ENCODE measurements at regions not wholly inside any gene's neighbourhood (a gene's known extent, or its start where the extent isn't known, plus 50 kb on each side); places are given as distances from the start of the nearest gene placed in this dataset.

- no peak for TF ChIP-seq REST (IDR thresholded peaks at IDR 0.05; ENCODE audit: low read depth)
- no peak for TF ChIP-seq SP1 (IDR thresholded peaks at IDR 0.05; ENCODE audit: low read depth)
Observed at GRCh38 chr6:10276660-10277287, 138.1 kb downstream of the TFAP2A start (continued).

GRCh38 chr6:10276106-10276505 lies 138.8 kb downstream of the TFAP2A start:
- H3K4me3 ChIP-seq (replicated peaks in 1 of 2; ENCODE audit: low read depth in 1 of 2, low read length in 2 of 2) = no peak overlapping the region
- H3K36me3 ChIP-seq (ENCODE audit: control insufficient read depth in 1 of 2, insufficient read depth in 2 of 2, low read length in 2 of 2) = no peaks in the 10 kb centered on the region
- RAD21 ChIA-PET (ENCODE audit: low non-redundant PET in 1 of 2, low total read pairs in 2 of 2, uncharacterized antibody in 2 of 2, unreplicated experiment in 2 of 2) = no interaction called here
- H3K9me3 ChIP-seq (ENCODE audit: control insufficient read depth in 1 of 2, insufficient read depth in 1 of 2, low read depth in 1 of 2, low read length in 2 of 2) = no peaks in the 10 kb centered on the region
- no peak overlapping the region for H3K27ac ChIP-seq (ENCODE audit: low read depth, low read length)
- H3K79me2 ChIP-seq (ENCODE audit: insufficient read depth, low read length) = no peaks in the 10 kb centered on the region
- POLR2A ChIA-PET = no interaction called here
- no TSS peak for BruUV-seq (replicated peaks)
- H3K9ac ChIP-seq (ENCODE audit: low read length) = no peak overlapping the region
- H3K4me1 ChIP-seq (ENCODE audit: control insufficient read depth in 1 of 2, insufficient read depth in 2 of 2, low read length in 2 of 2) = peaks cover 0 to 4% of the 10 kb centered on the region in 2 experiments; a peak in 2 of 4 replicates
- no peak overlapping the region for H3K4me2 ChIP-seq (ENCODE audit: low read length)
- CTCF ChIA-PET = no interaction called here
- no peaks in the 10 kb centered on the region for H4K20me1 ChIP-seq (ENCODE audit: insufficient read depth)
- ATAC-seq = no peak
- H2AFZ ChIP-seq (ENCODE audit: low read depth, low read length, poor library complexity, severe bottlenecking) = no peak overlapping the region
- H3K9me2 ChIP-seq (ENCODE audit: insufficient read depth) = no peaks in the 10 kb centered on the region
- DNase-seq (ENCODE audit: low read depth, low spot score) = no peak
- TF ChIP-seq CTCF (IDR thresholded peaks at IDR 0.05 in 2 of 3, conservative IDR thresholded peaks at IDR 0.05 in 1 of 3; ENCODE audit: borderline replicate concordance in 1 of 3, insufficient read depth in 1 of 3, low read depth in 2 of 3, low read length in 2 of 3) (no peak), SIN3A (IDR thresholded peaks at IDR 0.05; ENCODE audit: low read depth) (no peak), SP1 (IDR thresholded peaks at IDR 0.05; ENCODE audit: low read depth) (no peak), EGR1 (IDR thresholded peaks at IDR 0.05; ENCODE audit: low read depth) (no peak), CEBPB (IDR thresholded peaks at IDR 0.05; ENCODE audit: low read depth) (no peak), POLR2AphosphoS5 (IDR thresholded peaks at IDR 0.05; ENCODE audit: low read depth, low read length) (no peak), TCF7L2 (IDR thresholded peaks at IDR 0.05; ENCODE audit: borderline replicate concordance, extremely low read depth, insufficient read depth, insufficient read length) (no peak), YY1 (IDR thresholded peaks at IDR 0.05; ENCODE audit: extremely low read depth, insufficient replicate concordance, low read depth, low read length) (no peak), MAX (IDR thresholded peaks at IDR 0.05) (no peak), EZH2 (IDR thresholded peaks at IDR 0.05) (no peak), ZFX (IDR thresholded peaks at IDR 0.05) (no peak), ELF1 (IDR thresholded peaks at IDR 0.05; ENCODE audit: borderline replicate concordance, low read depth) (no peak), SRF (IDR thresholded peaks at IDR 0.05; ENCODE audit: low read depth) (no peak)
- intact Hi-C loops (cut with micrococcal nuclease) = no loop called here
- no peaks in the 10 kb centered on the region for H3K27me3 ChIP-seq (ENCODE audit: insufficient read depth, low read length)
